HG02938 (cell line): ENCODE measurements at regions not wholly inside any gene's neighbourhood (a gene's known extent, or its start where the extent isn't known, plus 50 kb on each side); places are given as distances from the start of the nearest gene placed in this dataset.

Experiments
- ATAC-seq: cut with Tn5 transposase; IDR thresholded peaks from one replicate; pipeline ENCODE4 v1.9.1; 2021; ENCODE audit warnings: mild to moderate bottlenecking, moderate library complexity; ENCODE audit not compliant: unreplicated experiment

DNA sequence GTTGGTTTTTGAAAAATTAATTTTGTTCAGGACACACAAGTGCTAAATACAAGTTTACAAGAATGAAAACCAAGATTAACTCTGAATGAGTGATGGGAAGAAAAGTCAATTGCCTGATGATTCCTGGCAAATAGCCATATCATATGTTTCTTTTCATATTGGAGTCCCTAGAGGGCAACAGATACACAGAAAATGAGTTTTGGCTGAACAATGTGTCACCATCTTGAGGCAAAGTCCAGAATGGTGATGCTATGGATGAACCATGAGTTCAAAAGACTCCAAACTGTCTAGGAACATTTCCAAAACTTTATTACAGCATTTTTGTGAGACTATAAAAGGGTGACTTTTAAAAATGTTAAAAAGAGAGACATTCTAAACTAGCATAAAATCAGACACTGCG lies 382.9 kb downstream of the TMEM161B start:
- ATAC-seq = no peak

DNA sequence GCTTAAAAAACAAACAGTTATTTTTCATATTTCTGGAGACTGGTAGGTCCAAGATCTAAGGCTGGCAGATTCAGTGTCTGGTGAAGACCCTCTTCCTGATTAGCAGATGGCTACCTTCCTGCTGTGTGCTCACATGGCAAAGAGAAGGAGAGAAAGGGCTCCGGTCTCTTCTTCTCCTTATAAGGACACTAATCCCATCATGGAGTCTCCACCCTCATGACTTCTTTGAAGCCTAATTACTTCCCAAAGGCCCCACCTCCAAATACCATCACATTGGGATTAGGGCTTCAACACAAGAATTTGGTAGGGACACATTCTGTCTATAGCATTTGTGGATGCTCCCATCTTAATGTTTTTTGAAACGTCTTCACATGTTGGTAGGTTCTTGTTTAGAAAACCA lies 391.1 kb downstream of the TMEM161B start:
- no peak for ATAC-seq

DNA sequence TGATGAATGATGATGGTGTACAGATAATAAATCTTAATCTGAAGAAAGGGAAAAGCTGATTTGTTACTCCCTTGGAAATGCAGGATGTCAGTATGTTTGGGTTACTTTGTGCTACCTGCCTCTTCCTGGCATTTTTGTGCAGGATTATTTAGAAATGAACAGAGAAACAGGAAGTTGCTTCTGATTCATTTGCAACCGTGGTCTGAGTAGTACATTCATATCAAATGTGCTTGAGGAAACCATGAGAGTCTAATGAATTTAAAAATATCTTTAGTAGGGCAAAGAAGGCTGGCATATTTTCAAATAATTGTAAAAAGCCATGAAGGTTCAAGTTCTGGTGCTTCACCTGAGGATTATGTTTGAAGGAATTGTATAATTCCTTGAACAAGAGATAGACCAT lies 391.6 kb downstream of the TMEM161B start:
- no peak for ATAC-seq

DNA sequence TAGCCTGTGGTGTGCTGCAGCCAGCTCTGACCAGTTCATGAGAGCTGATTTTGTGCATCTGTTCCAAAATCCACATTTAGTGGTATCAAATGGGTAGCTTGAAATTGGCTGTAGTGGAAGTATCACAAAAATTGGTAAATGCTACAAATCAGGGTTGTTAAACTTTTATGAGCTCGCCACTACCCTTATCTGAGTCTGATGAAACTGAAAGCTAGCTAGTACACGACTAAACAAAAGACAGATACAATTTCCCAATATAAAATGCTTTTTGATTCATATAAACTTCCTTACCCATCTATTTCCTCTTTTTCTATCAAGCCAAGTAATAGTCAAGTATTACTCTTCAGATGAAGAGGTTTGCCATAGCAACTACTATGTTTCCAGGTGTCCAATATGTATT lies 392.0 kb downstream of the TMEM161B start:
- ATAC-seq = no peak

DNA sequence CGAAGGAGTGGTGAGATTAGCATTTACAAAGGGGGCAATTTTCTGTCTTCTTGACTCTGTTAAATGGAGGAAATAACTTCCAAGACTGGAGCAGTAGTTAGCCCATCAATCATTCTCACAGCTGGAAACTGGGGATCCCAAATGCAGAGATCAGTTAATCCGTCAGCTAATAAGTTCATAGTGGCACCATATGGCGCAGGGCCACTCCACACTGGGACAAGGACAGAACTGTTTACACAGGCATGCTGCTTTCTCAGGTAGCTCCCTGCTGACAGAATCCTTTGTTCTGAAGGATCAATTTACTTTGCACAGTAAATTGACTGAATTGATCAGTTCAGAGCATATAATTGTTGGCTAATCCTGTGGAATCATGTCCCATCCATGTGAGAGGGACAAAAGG lies 395.7 kb downstream of the TMEM161B start:
- no peak for ATAC-seq

DNA sequence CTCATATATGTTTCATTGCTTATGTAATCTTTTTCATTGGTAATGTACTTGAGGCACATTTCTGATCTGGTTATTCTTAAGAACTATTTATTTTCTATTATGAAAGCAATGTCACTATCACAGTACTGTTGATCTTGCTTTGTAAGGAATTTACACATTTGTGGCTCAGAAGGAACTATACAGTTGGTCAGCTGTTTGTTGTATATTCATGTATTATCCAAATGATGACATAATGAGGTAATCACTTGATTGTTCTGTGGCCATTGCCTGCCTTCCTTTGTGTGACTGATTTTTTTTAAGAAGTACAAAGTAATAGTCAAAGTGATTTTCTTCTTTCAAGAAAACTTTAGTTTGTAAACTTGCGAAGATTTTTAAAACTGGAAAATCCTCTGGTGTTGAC lies 399.9 kb downstream of the TMEM161B start:
- ATAC-seq = no peak

DNA sequence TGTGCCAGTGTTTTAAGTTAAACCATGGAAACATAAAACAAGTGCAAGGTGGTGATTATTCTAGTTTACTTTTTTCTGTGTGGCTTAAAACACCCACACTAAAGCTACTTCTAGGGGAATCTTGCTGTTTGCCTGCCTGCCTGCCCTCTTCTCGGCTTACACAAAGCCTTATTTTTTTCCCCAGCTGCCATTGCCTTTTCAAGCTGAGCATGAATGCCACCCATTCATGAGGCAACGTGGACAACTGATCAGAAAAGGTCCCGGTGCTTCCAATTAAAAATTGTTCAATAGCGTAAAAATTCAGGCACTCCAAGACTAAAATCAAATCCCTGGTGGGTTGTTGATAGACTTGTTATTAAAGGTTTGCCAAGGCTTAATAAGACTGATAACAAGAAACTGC lies 401.4 kb downstream of the TMEM161B start:
- ATAC-seq = no peak

DNA sequence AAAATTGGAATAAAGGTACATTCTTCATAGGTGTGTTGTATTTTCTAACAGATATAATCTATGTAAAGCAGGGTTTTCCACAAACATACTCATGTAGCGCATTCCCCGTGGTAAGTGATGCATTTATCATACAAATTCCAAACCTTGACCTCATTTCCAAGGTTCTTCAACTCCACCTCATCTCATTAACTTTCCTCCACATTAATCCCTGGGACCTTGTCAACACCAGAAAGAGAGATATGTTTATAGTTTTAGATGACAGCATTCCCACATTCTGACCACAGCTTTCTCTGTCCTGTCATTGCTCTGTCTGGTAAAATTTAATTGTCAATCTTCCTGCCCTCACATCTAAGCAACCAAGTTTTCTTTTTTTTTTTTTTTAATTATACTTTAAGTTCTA lies 415.1 kb downstream of the TMEM161B start:
- ATAC-seq = no peak

DNA sequence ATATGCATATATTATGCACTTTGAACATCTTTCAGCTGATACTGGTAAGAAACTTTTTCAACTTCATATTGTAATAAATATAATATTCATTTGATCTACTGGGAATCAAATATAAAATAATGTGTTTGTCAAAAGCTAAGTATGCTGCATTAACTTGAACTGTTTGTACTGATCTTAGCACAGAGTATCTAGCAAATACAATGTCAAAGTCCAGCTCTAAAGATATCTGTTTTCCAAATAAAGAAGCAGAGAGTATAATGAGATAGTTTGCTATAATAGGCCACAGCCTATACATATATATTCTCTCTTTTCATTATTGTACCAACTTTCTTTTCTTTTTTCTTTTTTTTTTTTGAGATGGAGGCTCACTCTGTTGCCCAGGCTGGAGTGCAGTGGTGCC lies 417.0 kb downstream of the TMEM161B start:
- no peak for ATAC-seq

DNA sequence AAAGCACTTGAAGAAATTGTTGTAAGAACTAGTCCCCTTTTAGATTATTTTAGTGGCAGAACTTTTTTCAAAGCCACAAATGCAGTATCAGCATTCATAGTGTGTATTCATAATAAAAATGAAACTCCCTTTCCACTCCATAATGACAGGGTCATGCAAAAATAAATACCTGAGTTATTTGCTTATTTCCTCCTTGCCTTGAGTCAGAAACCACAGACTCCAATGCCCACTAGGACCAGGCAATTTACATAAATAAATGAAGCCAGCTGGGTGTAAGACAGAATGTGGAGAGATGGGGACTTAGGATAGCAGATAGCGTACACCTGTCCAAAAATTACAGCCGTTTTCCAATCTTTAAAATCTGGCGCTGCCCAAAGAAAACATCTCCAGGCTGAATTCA lies 417.8 kb downstream of the TMEM161B start:
- no peak for ATAC-seq

DNA sequence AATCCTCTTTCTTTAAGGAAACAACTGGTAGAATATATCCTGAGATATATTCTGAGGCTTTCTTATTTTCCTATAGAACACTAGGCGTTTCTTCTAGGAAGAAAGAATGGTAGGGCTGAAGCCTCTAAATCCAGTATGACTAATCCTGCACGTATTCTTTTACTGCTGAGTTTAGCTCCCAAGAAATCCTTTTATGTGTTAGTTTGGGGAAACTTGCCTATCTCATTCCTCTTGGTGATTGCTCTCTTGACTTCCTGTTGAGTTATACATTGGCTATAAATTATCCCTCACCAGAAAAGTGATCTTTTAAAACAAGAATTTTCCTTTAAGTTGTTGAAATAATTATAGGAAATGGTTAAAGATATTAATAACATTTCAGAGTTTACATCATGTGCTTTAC lies 422.9 kb downstream of the TMEM161B start:
- no peak for ATAC-seq

DNA sequence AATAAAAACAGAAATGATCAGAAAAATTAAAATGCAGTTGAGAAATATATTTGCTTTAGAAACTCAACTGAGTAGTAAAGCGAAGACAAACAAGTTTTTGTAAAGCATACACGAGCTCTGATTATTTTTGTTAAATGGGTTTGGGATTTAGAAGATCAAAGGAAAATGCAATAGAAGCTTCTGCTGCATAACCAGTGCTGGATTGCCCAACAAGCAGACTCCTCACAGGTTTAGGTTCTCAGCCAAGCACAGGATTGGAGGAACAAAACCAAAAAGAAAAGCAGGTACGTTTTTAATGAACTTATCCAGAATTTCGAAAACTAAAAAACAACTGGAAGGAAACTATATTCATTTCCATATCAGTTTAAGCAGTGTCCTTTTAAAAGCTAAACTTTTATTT lies 423.8 kb downstream of the TMEM161B start:
- ATAC-seq = no peak

DNA sequence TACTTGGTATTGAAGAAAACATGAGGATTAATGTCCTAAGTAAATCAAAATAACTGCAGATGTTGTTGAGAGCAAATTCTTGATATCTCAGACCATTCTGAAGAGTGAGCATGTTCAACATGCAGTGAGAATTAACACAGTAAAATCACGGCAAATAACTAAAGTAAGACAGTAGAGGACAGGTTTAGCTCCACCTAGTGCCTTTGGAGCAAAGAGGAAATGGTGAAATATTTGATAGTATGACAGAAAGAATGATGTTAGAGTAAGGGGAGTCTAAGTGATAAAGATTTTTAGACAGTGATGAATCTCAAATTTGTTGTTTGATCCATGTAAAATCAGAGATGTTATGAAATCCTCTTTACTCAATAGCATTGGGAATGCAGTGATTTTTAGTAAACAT lies 424.2 kb downstream of the TMEM161B start:
- no peak for ATAC-seq

DNA sequence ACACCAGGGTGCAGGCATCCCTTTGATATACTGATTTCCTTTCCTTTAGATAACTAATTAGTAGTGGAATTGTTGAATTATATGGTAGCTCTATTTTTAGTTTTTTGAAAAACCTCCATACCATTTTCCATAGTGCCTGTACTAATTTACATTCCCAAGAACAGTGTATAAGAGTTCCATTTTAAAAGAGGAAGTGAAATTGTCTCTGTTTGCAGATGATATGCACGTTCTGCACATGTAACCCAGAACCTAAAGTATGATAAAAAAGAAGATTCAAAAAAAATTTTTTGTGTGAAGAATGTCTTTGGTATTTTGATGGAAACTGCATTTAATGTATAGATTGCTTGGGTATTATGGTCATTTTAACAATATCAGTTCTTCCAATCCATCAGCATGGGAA lies 424.0 kb upstream of the CCNH start:
- ATAC-seq = no peak

DNA sequence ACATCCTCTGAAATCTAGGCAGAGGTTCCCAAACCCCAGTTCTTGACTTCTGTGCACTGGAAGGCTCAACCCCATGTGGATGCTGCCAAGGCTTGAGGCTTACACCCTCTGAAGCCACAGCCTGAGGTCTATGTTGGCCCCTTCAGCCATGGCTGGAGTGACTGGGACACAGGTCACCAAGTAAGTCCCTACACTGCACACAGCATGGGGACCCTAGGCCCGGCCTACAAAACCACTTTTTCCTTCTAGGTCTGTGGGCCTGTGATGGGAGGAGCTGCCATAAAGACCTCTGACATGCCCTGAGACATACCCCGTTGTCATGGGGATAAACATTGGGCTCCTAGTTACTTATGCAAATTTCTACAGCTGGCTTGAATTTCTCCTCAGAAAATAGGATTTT lies 418.8 kb upstream of the CCNH start:
- ATAC-seq = no peak

DNA sequence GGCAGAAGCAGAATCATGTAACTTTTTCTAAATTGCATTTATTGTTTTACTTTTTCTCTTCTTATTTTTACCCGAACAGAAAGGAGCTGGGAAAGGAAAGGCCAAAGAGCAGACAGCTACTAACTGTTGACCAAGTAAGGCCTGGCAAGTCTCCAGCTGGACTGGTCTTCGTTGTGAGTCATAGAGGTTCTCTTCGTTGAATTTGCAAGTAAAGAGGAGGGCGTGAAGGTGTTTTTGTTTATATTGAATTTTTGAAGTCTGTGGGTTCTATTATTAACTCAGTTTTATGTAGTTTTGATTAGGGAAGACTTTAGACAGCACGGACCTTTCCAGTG lies 416.5 kb upstream of the CCNH start:
- no peak for ATAC-seq

DNA sequence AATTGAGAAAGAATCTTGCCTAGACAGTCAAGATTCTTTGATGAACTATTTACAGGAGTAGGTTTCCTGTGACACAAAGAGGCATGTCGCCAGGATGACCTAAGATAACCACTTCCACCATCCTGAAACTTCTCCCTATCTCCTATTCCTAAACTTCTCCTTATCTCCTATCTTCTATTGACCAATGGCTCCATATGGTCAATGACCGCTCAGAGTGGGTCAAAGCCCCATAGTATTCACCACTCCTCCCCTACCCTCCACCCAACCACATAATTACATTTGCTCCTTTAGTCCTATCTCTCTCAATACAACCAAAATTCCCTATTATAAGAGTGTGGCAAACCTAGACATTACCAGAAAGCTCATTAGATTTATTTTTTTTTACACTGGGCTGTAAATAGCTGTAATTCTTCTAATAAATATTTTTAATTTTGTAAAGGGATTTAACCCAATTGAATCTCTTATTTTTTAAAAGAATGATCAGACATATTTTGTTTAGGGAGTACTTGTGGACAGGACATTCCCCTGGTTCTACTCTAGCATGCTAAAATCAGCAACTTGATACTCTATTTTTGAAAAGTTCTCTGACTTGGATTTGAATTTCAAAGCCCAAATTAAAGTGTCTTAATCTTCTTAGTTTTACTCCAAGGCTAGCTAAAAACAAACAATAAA lies 416.0 kb upstream of the CCNH start:
- no peak for ATAC-seq

DNA sequence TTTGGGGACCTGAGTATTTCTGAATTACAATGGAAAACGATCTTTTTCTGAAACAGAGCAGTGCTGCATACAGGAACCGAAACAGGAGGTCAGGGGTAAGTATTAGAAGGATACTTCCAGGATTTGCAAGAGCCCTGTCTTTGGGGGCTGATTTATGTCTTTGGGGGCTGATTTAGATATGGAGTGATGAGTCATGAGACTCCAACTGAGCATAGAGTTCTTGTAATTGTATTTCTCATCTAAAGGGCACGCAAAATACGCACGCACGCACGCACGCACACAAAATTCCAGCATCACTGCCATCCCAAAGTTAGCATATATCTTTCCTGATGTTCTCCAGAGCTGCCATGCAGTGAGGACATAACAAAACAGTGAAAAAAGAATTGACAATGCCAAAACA lies 414.8 kb upstream of the CCNH start:
- ATAC-seq = no peak

DNA sequence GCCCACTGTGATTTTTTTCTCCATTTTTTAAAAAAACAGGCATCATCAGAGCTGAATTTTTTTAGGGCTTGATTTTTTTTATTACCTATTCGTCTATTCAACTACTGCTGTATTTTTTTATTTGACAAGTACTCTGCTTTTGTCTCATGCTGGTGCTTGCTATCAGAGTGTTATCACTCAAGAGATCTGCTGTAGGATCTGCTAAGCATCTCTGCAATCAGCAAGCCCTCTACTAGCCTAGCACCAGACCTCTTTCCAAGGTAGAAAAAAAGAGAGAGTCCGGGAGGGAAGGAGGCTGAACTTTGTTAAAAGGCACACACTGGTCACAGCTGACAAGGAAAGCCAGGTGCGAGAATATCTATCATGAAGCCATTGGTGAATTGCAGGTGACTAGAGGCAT lies 413.8 kb upstream of the CCNH start:
- no peak for ATAC-seq

DNA sequence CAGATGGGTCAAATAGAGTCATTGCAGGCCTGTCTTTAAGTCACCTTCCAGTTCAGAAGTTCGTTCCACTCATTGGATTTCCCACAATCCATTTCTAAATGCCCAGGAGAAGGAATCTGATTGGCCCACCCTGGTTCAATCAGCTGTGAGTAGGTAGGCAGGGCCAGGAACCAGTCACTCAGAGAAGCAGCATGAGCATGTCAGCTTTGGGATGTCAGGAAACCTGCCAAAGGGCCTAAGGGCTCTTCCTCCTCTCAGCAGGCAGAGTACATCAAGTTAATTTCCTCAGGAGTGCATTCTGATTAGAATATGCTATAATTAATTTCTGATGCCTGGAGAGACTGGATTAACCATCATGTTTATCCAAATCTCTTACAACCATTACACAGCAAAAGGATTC lies 412.9 kb upstream of the CCNH start:
- ATAC-seq = no peak

DNA sequence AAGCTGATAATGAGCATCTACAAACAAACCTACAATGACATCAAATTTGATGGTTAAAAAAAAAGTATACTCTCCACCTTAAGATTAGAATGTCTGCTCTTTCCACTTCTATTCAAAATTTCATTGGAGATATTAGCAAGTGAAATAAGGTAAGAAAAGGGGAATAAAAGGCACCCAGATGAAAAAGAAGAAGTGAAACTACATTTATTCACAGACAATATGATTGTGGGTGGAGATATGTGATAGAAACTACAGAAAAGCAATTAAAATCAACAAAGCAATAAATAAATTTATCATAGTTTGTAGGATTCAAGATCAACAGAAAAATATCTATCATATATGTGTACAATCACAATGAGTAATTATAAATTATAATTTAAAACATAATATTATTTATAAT lies 395.1 kb upstream of the CCNH start:
- ATAC-seq = no peak

DNA sequence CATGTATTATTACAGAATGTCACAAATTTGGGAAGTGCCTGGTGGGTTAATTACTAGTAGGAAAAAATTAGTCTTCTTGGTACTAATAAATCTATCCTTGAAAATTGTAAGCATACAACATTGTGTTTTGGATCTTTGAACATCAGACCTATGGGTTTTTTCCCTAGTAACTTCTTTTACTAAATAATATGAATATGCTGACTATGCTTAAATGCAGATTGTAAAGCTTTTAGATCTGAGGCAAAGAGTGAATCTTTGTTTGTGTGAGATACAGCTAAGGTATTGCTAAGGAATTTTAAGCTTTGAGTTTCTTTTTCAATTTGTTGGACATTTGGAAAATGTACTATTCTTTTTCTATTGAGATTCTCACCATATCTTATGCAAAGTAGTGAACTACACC lies 390.6 kb upstream of the CCNH start:
- ATAC-seq = no peak

DNA sequence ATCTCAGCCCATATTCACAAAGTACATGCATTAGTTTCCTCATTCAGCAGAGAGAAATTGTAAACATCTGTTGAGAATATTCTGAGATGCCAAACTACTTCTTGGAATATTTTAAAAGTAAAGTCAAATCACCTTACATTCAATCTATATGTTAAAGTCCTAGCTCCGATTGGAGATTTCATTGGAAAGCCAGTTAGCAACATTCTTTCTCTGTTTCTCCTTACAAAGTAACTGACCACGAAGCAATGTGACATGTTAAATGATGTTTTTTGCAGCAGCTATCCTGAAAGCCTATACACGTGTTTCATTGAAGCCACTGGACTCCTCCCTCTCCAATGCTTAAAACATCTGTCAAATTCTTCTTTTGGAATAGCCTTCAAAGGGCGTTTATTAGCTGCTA lies 379.1 kb upstream of the CCNH start:
- ATAC-seq = no peak

DNA sequence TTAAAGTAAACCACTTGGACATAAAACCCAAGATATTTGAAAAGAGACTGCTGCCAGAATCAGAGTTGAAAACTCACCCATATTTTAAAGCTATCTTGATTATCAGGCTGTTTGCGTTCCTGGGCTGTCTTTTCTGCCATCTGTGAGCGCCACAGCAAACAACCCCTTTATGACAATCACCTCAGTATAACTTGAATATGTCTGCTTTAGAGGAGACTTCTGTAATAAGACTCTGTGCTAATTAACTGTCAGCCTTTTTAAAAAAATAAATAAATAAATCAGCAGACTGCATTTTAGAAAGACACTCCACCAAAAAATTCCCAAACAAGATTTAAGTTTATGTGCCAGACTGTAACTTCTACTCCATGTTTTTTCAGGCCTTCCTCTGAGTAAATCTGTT lies 375.7 kb upstream of the CCNH start:
- ATAC-seq = no peak
